GM12891 (cell line): ENCODE measurements at regions not wholly inside any gene's neighbourhood (a gene's known extent, or its start where the extent isn't known, plus 50 kb on each side); places are given as distances from the start of the nearest gene placed in this dataset.

ENCODE experiments used
- PAX5 ChIP-seq: IDR thresholded peaks from 2 replicates; pipeline ENCODE4 v1.6.1; 2011; ENCODE audit warnings: low read length, moderate library complexity, mild to moderate bottlenecking; ENCODE audit not compliant: insufficient read depth, severe bottlenecking
- POLR2A ChIP-seq: IDR thresholded peaks from 2 replicates; pipeline ENCODE4 v1.6.1; 2011; ENCODE audit warnings: low read depth, low read length, control low read depth
- POLR2AphosphoS5 ChIP-seq: IDR thresholded peaks from 2 replicates; pipeline ENCODE4 v1.6.1; 2011; ENCODE audit warnings: low read depth, low read length, control low read depth
- TAF1 ChIP-seq: IDR thresholded peaks from 2 replicates; pipeline ENCODE4 v1.6.1; 2011; ENCODE audit warnings: low read depth, low read length, control low read depth

GRCh38 chr4:32569861-32570260 is 1849.7 kb downstream of the PCDH7 start:
- TF ChIP-seq TAF1 (no peak), POLR2A (no peak), PAX5 (no peak), POLR2AphosphoS5 (no peak)
